H1 (cell line): ENCODE measurements at regions not wholly inside any gene's neighbourhood (a gene's known extent, or its start where the extent isn't known, plus 50 kb on each side); places are given as distances from the start of the nearest gene placed in this dataset.

ENCODE experiments used
- CTCF ChIA-PET: fragments of 300-600 bp; sonication (Branson Sonifier 250); formaldehyde crosslinking; loops from one replicate; lab custom pipeline; 2021; ENCODE audit not compliant: partially characterized antibody; lab: Charles Lee
- POLR2A ChIA-PET: fragments of 300-600 bp; sonication (Branson Sonifier 250); formaldehyde crosslinking; loops from one replicate; lab custom pipeline; 2021; ENCODE audit warnings: inconsistent platforms; ENCODE audit not compliant: partially characterized antibody; lab: Charles Lee
- DNase-seq, 2 experiments: peaks; one replicate each; pipeline versions ENCODE4 v3.0.0 to v3.0.0-alpha.2; 2010 to 2022; ENCODE audit warnings: low spot score in 2 of 2, low read depth in 1 of 2, mixed read lengths in 1 of 2
- FAIRE-seq: peaks from 2 replicates; lab custom pipeline; 2011; peaks lifted over from hg19 to GRCh38; lab: Jason Lieb, UNC
- H2AFZ ChIP-seq: 2 replicates; pipeline ENCODE4 v1.8.1; 2012; ENCODE audit warnings: low read length, inconsistent platforms
- H2AK5ac ChIP-seq: 2 replicates; pipeline ENCODE4 v1.6.1; 2013; ENCODE audit warnings: low read depth, low read length
- H2BK120ac ChIP-seq: replicated peaks from 2 replicates; pipeline ENCODE3; 2013; ENCODE audit warnings: low read depth, low read length, inconsistent platforms
- H2BK12ac ChIP-seq: 2 replicates; pipeline ENCODE4 v1.6.1; 2013; ENCODE audit warnings: low read depth, low read length
- H2BK15ac ChIP-seq: 2 replicates; pipeline ENCODE4 v1.6.1; 2013; ENCODE audit warnings: low read length
- H2BK20ac ChIP-seq: 2 replicates; pipeline ENCODE4 v1.6.1; 2013; ENCODE audit warnings: low read length
- H2BK5ac ChIP-seq: 2 replicates; pipeline ENCODE4 v1.6.1; 2013; ENCODE audit warnings: low read depth, low read length
- H3K14ac ChIP-seq: 2 replicates; pipeline ENCODE4 v1.6.1; 2013; ENCODE audit warnings: inconsistent platforms; ENCODE audit not compliant: insufficient read length
- H3K18ac ChIP-seq: 2 replicates; pipeline ENCODE4 v1.6.1; 2013; ENCODE audit warnings: low read length; ENCODE audit errors: extremely low read depth
- H3K23ac ChIP-seq: 2 replicates; pipeline ENCODE4 v1.6.1; 2013; ENCODE audit warnings: inconsistent platforms; ENCODE audit not compliant: insufficient read length
- H3K23me2 ChIP-seq: 2 replicates; pipeline ENCODE4 v1.6.1; 2013; ENCODE audit warnings: low read depth, low read length
- H3K27ac ChIP-seq: 2 replicates; pipeline ENCODE4 v1.6.1; 2011; ENCODE audit warnings: low read depth, low read length, inconsistent platforms
- H3K27me3 ChIP-seq, 4 experiments: replicated peaks in 1 of 4; 1 replicate in 1 of 4; 2 replicates in 3 of 4; pipeline versions ENCODE4 v1.6.1 to v1.8.1; 2011 to 2013; ENCODE audit warnings: low read length in 3 of 4, mild to moderate bottlenecking in 3 of 4, inconsistent platforms in 2 of 4, mixed read lengths in 2 of 4, moderate library complexity in 1 of 4; ENCODE audit not compliant: control insufficient read depth in 3 of 4, insufficient read depth in 3 of 4; ENCODE audit errors: extremely low read depth in 1 of 4
- H3K36me3 ChIP-seq, 4 experiments: 2 replicates each; pipeline versions ENCODE4 v1.6.1 to v1.8.1; 2011 to 2013; ENCODE audit warnings: mild to moderate bottlenecking in 4 of 4, low read length in 3 of 4, moderate library complexity in 2 of 4, control low read depth in 1 of 4, inconsistent platforms in 1 of 4; ENCODE audit not compliant: insufficient read depth in 4 of 4, control insufficient read depth in 2 of 4
- H3K4ac ChIP-seq: replicated peaks from 2 replicates; pipeline ENCODE3; 2013; ENCODE audit warnings: low read length, low read depth, mixed read lengths, inconsistent platforms; ENCODE audit not compliant: insufficient read length
- H3K4me1 ChIP-seq, 4 experiments: replicated peaks in 1 of 4; 1 replicate in 1 of 4; 2 replicates in 3 of 4; pipeline versions ENCODE4 v1.6.1 to v1.8.1; 2011 to 2013; ENCODE audit warnings: low read length in 3 of 4, inconsistent platforms in 2 of 4, mixed read lengths in 1 of 4; ENCODE audit not compliant: insufficient read depth in 4 of 4, control insufficient read depth in 3 of 4
- H3K4me2 ChIP-seq, 2 experiments: 2 replicates each; pipeline versions ENCODE4 v1.6.1 to v1.8.1; 2011 to 2013; ENCODE audit warnings: low read depth in 2 of 2, low read length in 2 of 2, control low read depth in 1 of 2, inconsistent platforms in 1 of 2, mild to moderate bottlenecking in 1 of 2; ENCODE audit not compliant: insufficient read depth in 1 of 2
- H3K4me3 ChIP-seq, 4 experiments: fragments of 200-600, 300-600 bp in 1 of 4; sonication (generic), shearing (Covaris generic), sonication (Bioruptor Twin) in 1 of 4; 2 replicates each; pipeline versions ENCODE4 v1.5.1 to v1.8.1; 2011 to 2016; ENCODE audit warnings: low read length in 4 of 4, low read depth in 3 of 4, control low read depth in 2 of 4, inconsistent platforms in 2 of 4, mild to moderate bottlenecking in 2 of 4, mixed read lengths in 1 of 4, moderate library complexity in 1 of 4; ENCODE audit not compliant: insufficient read depth in 2 of 4; ENCODE audit errors: extremely low read depth in 1 of 4
- H3K56ac ChIP-seq: replicated peaks from 2 replicates; pipeline ENCODE3; 2013; ENCODE audit warnings: low read depth, mild to moderate bottlenecking, mixed read lengths, low read length, inconsistent platforms; ENCODE audit not compliant: insufficient read length
- H3K79me1 ChIP-seq: 2 replicates; pipeline ENCODE4 v1.6.1; 2013; ENCODE audit warnings: low read depth, low read length, control low read depth
- H3K79me2 ChIP-seq, 2 experiments: 2 replicates each; pipeline versions ENCODE4 v1.6.1 to v1.8.1; 2012 to 2013; ENCODE audit warnings: low read length in 2 of 2, mild to moderate bottlenecking in 2 of 2, inconsistent platforms in 1 of 2; ENCODE audit not compliant: insufficient read depth in 2 of 2, control insufficient read depth in 1 of 2
- H3K9ac ChIP-seq, 4 experiments: replicated peaks in 1 of 4; 1 replicate in 1 of 4; 2 replicates in 3 of 4; pipeline versions ENCODE4 v1.6.1 to v1.8.1; 2011 to 2013; ENCODE audit warnings: low read depth in 3 of 4, low read length in 3 of 4, control low read depth in 2 of 4, mild to moderate bottlenecking in 2 of 4, moderate library complexity in 2 of 4, inconsistent platforms in 1 of 4; ENCODE audit errors: extremely low read depth in 1 of 4
- H3K9me3 ChIP-seq, 2 experiments: 2 replicates each; pipeline versions ENCODE4 v1.6.1 to v1.8.1; 2012 to 2013; ENCODE audit warnings: mild to moderate bottlenecking in 2 of 2, moderate library complexity in 2 of 2, control low read depth in 1 of 2, inconsistent platforms in 1 of 2, low read depth in 1 of 2, low read length in 1 of 2, mixed read lengths in 1 of 2; ENCODE audit not compliant: insufficient read depth in 2 of 2
- H4K20me1 ChIP-seq, 2 experiments: replicated peaks in 1 of 2; 2 replicates each; pipeline versions ENCODE3 to v1.8.1; 2011 to 2013; ENCODE audit warnings: inconsistent platforms in 2 of 2, low read length in 2 of 2, mild to moderate bottlenecking in 1 of 2; ENCODE audit not compliant: insufficient read depth in 2 of 2, control insufficient read depth in 1 of 2
- H4K5ac ChIP-seq: 2 replicates; pipeline ENCODE4 v1.6.1; 2013; ENCODE audit warnings: low read length, low read depth, mixed read lengths, inconsistent platforms; ENCODE audit not compliant: insufficient read length
- H4K8ac ChIP-seq: 2 replicates; pipeline ENCODE4 v1.8.0; 2013; ENCODE audit warnings: mild to moderate bottlenecking, moderate library complexity, low read length, inconsistent platforms; ENCODE audit not compliant: insufficient read depth; ENCODE audit errors: extremely low read depth
- H4K91ac ChIP-seq: replicated peaks from 2 replicates; pipeline ENCODE3; 2013; ENCODE audit warnings: low read length, mixed read lengths, inconsistent platforms; ENCODE audit not compliant: insufficient read length
- ATF2 ChIP-seq: IDR thresholded peaks from 2 replicates; pipeline ENCODE4 v1.6.1; 2012; ENCODE audit warnings: low read length, inconsistent platforms
- ATF3 ChIP-seq: IDR thresholded peaks from 2 replicates; pipeline ENCODE4 v1.6.1; 2011; ENCODE audit warnings: low read depth, mild to moderate bottlenecking, low read length; ENCODE audit not compliant: insufficient read depth
- CTCF ChIP-seq, 3 experiments: IDR thresholded peaks; 1 replicate in 2 of 3; 2 replicates in 1 of 3; pipeline versions ENCODE4 v1.5.1 to v1.6.1; 2011; ENCODE audit warnings: low read length in 3 of 3, mild to moderate bottlenecking in 3 of 3, inconsistent platforms in 2 of 3, low read depth in 1 of 3, moderate library complexity in 1 of 3; ENCODE audit not compliant: insufficient read depth in 1 of 3; ENCODE audit errors: control extremely low read depth in 1 of 3
- EP300 ChIP-seq, 2 experiments: IDR thresholded peaks; 1 replicate in 1 of 2; 2 replicates in 1 of 2; pipeline ENCODE4 v1.6.1; 2011 to 2012; ENCODE audit warnings: low read depth in 2 of 2, low read length in 2 of 2, mild to moderate bottlenecking in 2 of 2, borderline replicate concordance in 1 of 2, inconsistent platforms in 1 of 2, moderate library complexity in 1 of 2
- EZH2 ChIP-seq: fragments of 200-600 bp; sonication (generic); IDR thresholded peaks from 2 replicates; pipeline ENCODE4 v1.7.1; 2012; ENCODE audit warnings: low read depth, mild to moderate bottlenecking, moderate library complexity, low read length, inconsistent platforms; ENCODE audit not compliant: severe bottlenecking
- RNF2 ChIP-seq: fragments of 200-900, 300-1000 bp; sonication (generic); IDR thresholded peaks from 2 replicates; pipeline ENCODE4 v1.7.1; 2016; ENCODE audit warnings: borderline replicate concordance, low read depth, mild to moderate bottlenecking, antibody characterized with exemption, low read length; ENCODE audit not compliant: poor library complexity, severe bottlenecking; ENCODE audit errors: missing control alignments
- SP4 ChIP-seq: IDR thresholded peaks from 2 replicates; pipeline ENCODE4 v1.6.1; 2012; ENCODE audit warnings: low read length, inconsistent platforms
- TAF1 ChIP-seq: IDR thresholded peaks from 2 replicates; pipeline ENCODE4 v1.6.1; 2011; ENCODE audit warnings: mild to moderate bottlenecking, low read depth, low read length
- ZNF274 ChIP-seq: IDR thresholded peaks from 2 replicates; pipeline ENCODE4 v1.7.0; 2012; ENCODE audit warnings: low read length, borderline replicate concordance; ENCODE audit errors: extremely low read depth
- WGBS, 2 experiments: shearing (Covaris generic) in 1 of 2; methylation state at CpG; one replicate each; pipeline versions ENCODE4 v1.1.6 to v1.1.7; 2013 to 2015; ENCODE audit warnings: low lambda C conversion rate in 2 of 2, mixed read lengths in 2 of 2, inconsistent platforms in 1 of 2, low coverage in 1 of 2, missing lambda C conversion rate in 1 of 2; ENCODE audit not compliant: insufficient replicate concordance in 2 of 2, insufficient coverage in 1 of 2, insufficient read length in 1 of 2; ENCODE audit errors: extremely low coverage in 1 of 2, missing lambda C conversion rate in 1 of 2; 5-methylcytosine and 5-hydroxymethylcytosine counted together

GRCh38 chr9:119501374-119501773 lies 132.1 kb upstream of the BRINP1 start:
- no peaks in the 10 kb centered on the region for H3K23me2 ChIP-seq
- no peak overlapping the region for H2AFZ ChIP-seq
- H2BK5ac ChIP-seq, result no peak overlapping the region
- H4K91ac ChIP-seq, result no peak overlapping the region
- no peak overlapping the region for H3K4ac ChIP-seq
- H3K56ac ChIP-seq, result no peak overlapping the region
- no peak overlapping the region for H3K23ac ChIP-seq
- no peak overlapping the region for H3K18ac ChIP-seq
- no peaks in the 10 kb centered on the region for H3K36me3 ChIP-seq
- no peak overlapping the region for H3K4me3 ChIP-seq
- H2BK20ac ChIP-seq, result no peak overlapping the region
- H4K8ac ChIP-seq, result no peak overlapping the region
- no peaks in the 10 kb centered on the region for H4K20me1 ChIP-seq
- H3K4me2 ChIP-seq, result no peak overlapping the region
- no peak overlapping the region for H4K5ac ChIP-seq
- H3K4me1 ChIP-seq, result no peaks in the 10 kb centered on the region
- WGBS, 2 experiments, result 94% methylated on average over 3 of the region's 3 CpGs; no CpG with 5 or more reads in 1 of the 2 experiments
- DNase-seq, result no peak
- FAIRE-seq, result no peak
- H3K9ac ChIP-seq, result no peak overlapping the region
- no peak overlapping the region for H2BK15ac ChIP-seq
- no peak overlapping the region for H3K27ac ChIP-seq
- no peak overlapping the region for H3K14ac ChIP-seq
- POLR2A ChIA-PET, result no interaction called here
- H3K79me2 ChIP-seq, result no peaks in the 10 kb centered on the region
- H2BK12ac ChIP-seq, result no peak overlapping the region
- CTCF ChIA-PET, result interaction anchor here (0.9 to 1.6 kb wide), 6 partner anchors 8 to 88 kb away, joined by 3 to 5 read pairs (median 3); no protein-coding TSS in a partner anchor
- no peak overlapping the region for H2AK5ac ChIP-seq
- H3K27me3 ChIP-seq, result no peaks in the 10 kb centered on the region
- no peak overlapping the region for H2BK120ac ChIP-seq
- H3K9me3 ChIP-seq, result no peaks in the 10 kb centered on the region
- no peaks in the 10 kb centered on the region for H3K79me1 ChIP-seq
- TF ChIP-seq EP300 (IDR thresholded peaks at IDR 0.05; ENCODE audit: borderline replicate concordance in 1 of 2, low read depth in 2 of 2, low read length in 2 of 2) (no peak), SP4 (no peak), ATF2 (no peak), ATF3 (no peak), EZH2 (no peak), TAF1 (no peak), CTCF (IDR thresholded peaks at IDR 0.05; ENCODE audit: control extremely low read depth in 1 of 3, insufficient read depth in 1 of 3, low read depth in 1 of 3, low read length in 3 of 3) (no peak), RNF2 (no peak), ZNF274 (no peak)
